ENCODE measurements at regions not wholly inside any gene's neighbourhood (a gene's known extent, or its start where the extent isn't known, plus 50 kb on each side); places are given as distances from the start of the nearest gene placed in this dataset.
A peak's percentile ranks its signal among the peaks of the same experiment; 100 is the strongest.
"Not testable (repeated sequence)": the region's sequence is repeated elsewhere in the genome, so short reads cannot be mapped to it uniquely, and the experiment has no call there.

GRCh38 chr10:52368725-52369124, 54.6 kb downstream of the DKK1 start:
- no peak for ATAC-seq
- intact Hi-C loops (cut with micrococcal nuclease), result no loop called here
- no peak for DNase-seq

- DNase-seq; intact Hi-C loops (cut with micrococcal nuclease); ATAC-seq: not testable (repeated sequence)
Observed at GRCh38 chr10:52374207-52374606, 60.1 kb downstream of the DKK1 start.

DNA sequence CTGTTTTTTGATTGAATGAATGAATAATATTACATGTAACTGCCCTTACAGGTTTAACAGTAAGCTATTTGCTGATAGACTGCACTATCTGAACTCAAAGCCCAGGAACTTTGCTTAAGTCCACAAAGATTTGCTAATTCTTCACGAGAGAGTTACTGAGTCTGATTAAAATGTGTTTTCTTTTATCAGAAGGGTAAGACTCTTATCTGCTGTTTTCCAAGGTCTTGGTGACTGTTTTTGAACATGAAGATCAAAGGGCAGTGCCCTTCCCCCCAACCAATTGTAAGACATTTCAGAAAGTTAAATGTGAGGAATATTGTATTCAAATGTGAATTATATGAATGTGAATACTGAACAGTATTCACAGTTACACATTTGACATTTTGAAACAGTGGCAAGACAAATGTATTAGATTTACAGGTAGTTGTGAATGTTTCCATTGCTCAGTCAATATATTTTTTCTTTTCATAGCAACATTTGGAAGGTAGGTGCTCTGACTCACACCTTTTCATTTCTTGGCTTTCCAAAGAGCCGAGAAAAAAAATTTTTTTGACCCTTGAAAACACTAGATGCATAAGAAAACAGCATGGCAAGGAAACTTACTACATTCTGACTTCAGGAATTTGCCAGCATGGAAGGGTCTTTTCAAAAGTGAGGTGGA, 62.7 kb downstream of the DKK1 start:
- intact Hi-C loops (cut with micrococcal nuclease), result no loop called here
- DNase-seq (no peak), ATAC-seq (no peak)

DNA sequence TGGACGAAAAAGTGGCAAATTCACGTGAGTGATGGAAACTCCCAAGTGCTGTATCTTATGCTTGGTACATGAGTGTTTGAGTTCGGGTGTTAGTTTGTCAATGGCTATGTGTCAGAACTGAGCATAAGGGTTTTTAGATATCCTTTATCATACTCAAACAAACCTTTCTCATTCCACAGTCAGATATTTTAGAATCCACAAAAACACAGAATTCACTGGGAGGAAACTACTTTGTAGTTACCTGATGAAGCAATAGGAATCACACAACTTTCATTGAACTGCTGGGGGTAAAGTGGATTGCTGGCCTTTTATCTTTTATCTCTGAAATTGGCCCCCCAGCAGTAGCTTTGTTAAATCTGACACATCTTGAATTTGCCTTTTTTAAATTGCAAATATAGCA, 64.0 kb downstream of the DKK1 start:
- ATAC-seq, result no peak
- DNase-seq, result no peak
- intact Hi-C loops (cut with micrococcal nuclease), result no loop called here

GRCh38 chr10:52379287-52379686, 65.2 kb downstream of the DKK1 start:
- intact Hi-C loops (cut with micrococcal nuclease), result no loop called here
- no peak for ATAC-seq
- no peak for DNase-seq

DNA sequence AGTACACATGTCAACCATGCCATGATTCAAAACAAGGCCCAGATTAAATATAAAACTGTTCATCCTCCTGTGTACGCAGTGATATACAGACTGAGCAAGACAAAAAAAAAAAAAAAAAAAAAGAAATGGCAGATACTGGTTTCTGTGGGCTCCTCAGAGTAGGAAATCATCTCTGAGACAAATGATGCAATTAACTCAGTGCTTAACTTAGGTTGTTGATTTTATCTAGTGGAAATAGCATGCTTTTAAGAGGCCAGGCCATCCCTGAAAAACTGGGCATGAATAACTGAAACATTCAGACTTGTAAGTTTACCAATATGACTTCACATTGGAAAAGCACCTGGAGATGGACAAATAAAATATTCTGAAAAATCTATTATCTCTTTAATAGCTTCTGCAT, 69.0 kb downstream of the DKK1 start:
- intact Hi-C loops (cut with micrococcal nuclease), result no loop called here
- ATAC-seq, result no peak

GRCh38 chr10:52387744-52388143, 73.7 kb downstream of the DKK1 start:
- no peak for DNase-seq
- intact Hi-C loops (cut with micrococcal nuclease), result no loop called here
- ATAC-seq, result no peak

More for the DNA sequence above, 69.0 kb downstream of the DKK1 start:
- DNase-seq, result no peak

DNA sequence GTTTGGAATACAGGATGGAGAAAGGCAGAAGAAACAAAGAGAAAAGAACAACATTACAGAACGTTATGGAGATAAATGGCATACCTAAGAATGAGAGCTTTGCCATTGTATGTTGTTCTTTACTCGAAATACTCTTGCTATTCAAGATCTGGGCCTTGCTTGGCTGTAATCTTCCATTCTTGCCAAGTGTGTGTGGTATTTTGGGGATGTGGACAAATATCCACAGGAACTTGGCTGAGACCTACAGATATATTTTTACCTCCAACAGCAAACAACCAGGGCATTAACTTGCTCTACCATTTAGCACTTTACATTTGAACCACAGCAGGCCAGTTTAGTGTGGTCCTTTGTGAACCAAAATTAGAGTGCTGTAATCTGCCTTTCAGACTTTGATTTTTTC, 76.3 kb downstream of the DKK1 start:
- intact Hi-C loops (cut with micrococcal nuclease), result no loop called here
- peak; percentile 21 for ATAC-seq
- DNase-seq, result no peak

DNA sequence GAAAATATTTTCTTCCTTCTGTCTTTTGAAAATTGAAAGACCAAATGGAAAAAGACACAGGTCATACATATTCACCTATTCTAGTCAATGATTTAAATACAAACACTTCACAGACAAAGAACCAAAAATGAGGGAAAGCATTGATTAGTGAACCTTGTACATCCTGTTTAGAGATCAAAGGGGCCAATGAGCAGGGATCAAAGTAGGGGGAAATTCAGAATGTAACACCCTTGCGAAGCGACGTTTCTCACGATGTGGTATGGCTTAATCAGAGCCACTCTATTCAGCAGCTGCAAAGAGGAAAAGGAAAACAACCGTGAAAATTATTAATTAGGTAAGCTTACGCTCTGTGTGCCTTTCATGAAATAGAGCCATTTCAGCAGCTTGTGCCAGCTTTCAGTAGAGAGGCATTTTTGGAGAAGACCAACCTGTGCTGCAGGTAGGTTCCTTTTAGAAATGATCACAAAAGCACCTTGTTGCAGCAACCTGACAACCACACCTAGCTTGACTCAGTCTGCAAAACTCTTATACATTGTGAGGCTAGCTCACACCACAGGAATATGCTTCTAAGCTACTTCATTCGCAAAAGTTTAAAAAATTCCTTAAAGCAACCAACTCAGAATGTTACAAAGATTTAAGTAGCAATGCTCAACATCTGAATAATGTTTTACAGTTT, 78.0 kb downstream of the DKK1 start:
- no peak for ATAC-seq

GRCh38 chr10:52394246-52394645, 80.2 kb downstream of the DKK1 start:
- intact Hi-C loops (cut with micrococcal nuclease), result no loop called here
- DNase-seq (no peak), ATAC-seq (no peak)

More for the DNA sequence above, 78.0 kb downstream of the DKK1 start:
- intact Hi-C loops (cut with micrococcal nuclease), result no loop called here
- no peak for DNase-seq

GRCh38 chr10:52400562-52400961, 86.5 kb downstream of the DKK1 start:
- no peak for DNase-seq
- intact Hi-C loops (cut with micrococcal nuclease), result no loop called here
- ATAC-seq, result no peak

- DNase-seq; ATAC-seq; intact Hi-C loops (cut with micrococcal nuclease): not testable (repeated sequence)
Observed at GRCh38 chr10:52403801-52404200, 89.7 kb downstream of the DKK1 start.

DNA sequence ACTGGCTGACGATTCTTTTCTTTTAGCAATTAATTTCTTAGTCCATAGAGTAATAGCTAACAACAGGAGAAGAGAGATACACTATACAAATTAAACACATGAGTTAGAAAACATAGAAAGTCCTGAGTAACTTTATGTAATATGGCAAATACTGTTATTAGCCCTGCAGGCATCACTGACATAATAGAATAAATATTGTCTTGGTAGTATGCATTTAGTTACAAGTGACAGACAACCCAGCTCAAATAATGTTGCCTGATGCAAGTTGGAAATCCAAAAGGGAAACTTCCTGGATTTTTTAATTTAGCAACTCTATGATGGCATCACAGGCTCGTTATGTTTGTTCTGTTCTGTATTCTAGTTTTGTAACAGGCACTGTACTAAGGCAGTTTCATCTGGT, 95.1 kb downstream of the DKK1 start:
- ATAC-seq (no peak), DNase-seq (no peak)
- intact Hi-C loops (cut with micrococcal nuclease), result no loop called here

DNA sequence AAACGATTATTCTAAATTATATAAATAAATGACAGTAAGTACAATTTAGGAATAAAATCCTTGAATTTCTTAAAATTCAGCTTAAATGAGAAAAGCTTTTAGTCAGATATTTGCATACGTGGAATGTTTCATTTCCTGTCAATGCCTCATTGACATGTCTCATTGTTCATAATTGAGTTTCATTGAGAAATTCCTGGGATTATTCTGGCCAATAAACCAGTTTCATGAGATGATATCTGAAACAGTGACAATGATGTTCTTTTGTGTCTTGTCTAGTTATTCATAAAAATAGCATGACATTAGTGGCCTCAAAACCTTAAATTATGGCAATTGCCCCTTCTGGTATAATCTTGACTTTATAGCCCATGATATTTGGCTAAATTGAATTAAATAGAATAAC, 95.8 kb downstream of the DKK1 start:
- DNase-seq (no peak), ATAC-seq (no peak)
- intact Hi-C loops (cut with micrococcal nuclease), result no loop called here

DNA sequence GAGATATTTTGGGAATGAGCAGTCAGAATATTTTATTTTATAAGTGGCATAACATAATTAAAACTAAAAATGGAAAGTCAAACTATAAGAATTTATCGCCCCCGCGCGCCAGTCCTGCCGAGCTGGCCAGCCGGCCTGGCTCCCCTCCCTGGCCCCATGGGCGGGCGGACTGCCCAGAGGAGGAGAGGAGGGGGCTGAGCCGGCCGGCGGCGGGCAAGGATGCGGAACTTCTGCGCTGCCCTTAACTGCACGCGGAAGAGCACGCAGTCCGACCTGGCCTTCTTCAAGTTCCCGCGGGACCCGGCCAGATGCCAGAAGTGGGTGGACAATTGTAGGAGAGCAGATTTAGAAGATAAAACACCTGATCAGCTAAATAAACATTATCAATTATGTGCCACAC, 96.8 kb downstream of the DKK1 start:
- ATAC-seq (no peak), DNase-seq (no peak)
- intact Hi-C loops (cut with micrococcal nuclease), result no loop called here

GRCh38 chr10:52419281-52419680, 105.2 kb downstream of the DKK1 start:
- no peak for DNase-seq
- intact Hi-C loops (cut with micrococcal nuclease), result no loop called here
- no peak for ATAC-seq

- intact Hi-C loops (cut with micrococcal nuclease), result no loop called here
- DNase-seq (no peak), ATAC-seq (no peak)
Observed at GRCh38 chr10:52420656-52421055, 106.6 kb downstream of the DKK1 start.

GRCh38 chr10:52423369-52423768, 109.3 kb downstream of the DKK1 start:
- DNase-seq, result no peak
- ATAC-seq, result no peak
- intact Hi-C loops (cut with micrococcal nuclease), result no loop called here

DNA sequence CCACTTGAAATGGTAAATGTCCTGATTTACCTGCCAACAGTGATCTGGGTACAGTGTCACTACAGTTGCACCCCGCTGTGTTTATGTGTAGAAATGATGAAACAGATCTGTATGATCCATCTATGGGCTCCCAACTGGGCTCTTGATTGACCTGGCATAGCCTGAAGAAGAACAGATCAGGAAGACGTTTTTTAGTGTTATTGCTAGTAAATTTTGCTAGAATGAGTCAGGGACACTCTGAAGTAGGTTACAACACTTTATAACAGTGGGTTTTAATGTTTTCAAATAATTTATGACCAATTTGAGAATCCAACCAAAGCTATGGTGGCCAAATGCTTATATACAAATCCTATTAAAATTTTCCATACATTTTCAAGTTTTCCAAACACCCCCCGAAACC, 110.3 kb downstream of the DKK1 start:
- DNase-seq (no peak), ATAC-seq (no peak)
- intact Hi-C loops (cut with micrococcal nuclease), result no loop called here

- intact Hi-C loops (cut with micrococcal nuclease), result no loop called here
- ATAC-seq (no peak), DNase-seq (no peak)
Observed at GRCh38 chr10:52434734-52435133, 120.7 kb downstream of the DKK1 start.

- ATAC-seq (no peak), DNase-seq (no peak)
- intact Hi-C loops (cut with micrococcal nuclease), result no loop called here
Observed at GRCh38 chr10:52436664-52437063, 122.6 kb downstream of the DKK1 start.
